ENCODE measurements at regions not wholly inside any gene's neighbourhood (a gene's known extent, or its start where the extent isn't known, plus 50 kb on each side); places are given as distances from the start of the nearest gene placed in this dataset.

DNA sequence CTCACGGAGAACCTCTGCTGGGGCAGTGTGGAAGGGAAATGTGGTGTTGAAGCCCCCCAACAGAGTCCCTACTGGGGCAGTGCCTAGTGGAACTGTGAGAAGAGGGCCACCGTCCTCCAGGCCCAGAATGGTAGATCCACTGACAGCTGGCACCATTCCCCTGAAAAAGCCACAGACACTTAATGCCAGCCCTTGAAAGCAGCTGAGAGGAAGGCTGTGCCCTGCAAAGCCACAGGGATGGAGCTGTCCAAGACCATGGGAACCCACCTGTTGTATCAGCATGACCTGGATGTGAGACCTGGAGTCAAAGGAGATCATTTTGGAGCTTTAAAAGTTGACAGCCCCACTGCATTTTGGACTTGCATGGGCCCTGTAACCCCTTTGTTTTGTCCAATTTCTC lies 363.5 kb upstream of the PRICKLE1 start:
- H3K27me3 Mint-ChIP-seq (ENCODE audit: unreplicated experiment): peaks cover 4% of the 10 kb centered on the region
- H3K4me1 Mint-ChIP-seq (ENCODE audit: unreplicated experiment): no peaks in the 10 kb centered on the region
- H3K27ac Mint-ChIP-seq (ENCODE audit: unreplicated experiment): no peak overlapping the region
- no peak overlapping the region for H3K4me3 Mint-ChIP-seq (ENCODE audit: unreplicated experiment)
- no peaks in the 10 kb centered on the region for H3K9me3 Mint-ChIP-seq (ENCODE audit: unreplicated experiment)
- DNase-seq (ENCODE audit: low spot score): no peak
- TF ChIP-seq, protein P1, sequence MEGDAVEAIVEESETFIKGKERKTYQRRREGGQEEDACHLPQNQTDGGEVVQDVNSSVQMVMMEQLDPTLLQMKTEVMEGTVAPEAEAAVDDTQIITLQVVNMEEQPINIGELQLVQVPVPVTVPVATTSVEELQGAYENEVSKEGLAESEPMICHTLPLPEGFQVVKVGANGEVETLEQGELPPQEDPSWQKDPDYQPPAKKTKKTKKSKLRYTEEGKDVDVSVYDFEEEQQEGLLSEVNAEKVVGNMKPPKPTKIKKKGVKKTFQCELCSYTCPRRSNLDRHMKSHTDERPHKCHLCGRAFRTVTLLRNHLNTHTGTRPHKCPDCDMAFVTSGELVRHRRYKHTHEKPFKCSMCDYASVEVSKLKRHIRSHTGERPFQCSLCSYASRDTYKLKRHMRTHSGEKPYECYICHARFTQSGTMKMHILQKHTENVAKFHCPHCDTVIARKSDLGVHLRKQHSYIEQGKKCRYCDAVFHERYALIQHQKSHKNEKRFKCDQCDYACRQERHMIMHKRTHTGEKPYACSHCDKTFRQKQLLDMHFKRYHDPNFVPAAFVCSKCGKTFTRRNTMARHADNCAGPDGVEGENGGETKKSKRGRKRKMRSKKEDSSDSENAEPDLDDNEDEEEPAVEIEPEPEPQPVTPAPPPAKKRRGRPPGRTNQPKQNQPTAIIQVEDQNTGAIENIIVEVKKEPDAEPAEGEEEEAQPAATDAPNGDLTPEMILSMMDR (IDR thresholded peaks at IDR 0.05; ENCODE audit: unreplicated experiment): no peak
- no peaks in the 10 kb centered on the region for H3K36me3 Mint-ChIP-seq (ENCODE audit: low read depth, unreplicated experiment)

DNA sequence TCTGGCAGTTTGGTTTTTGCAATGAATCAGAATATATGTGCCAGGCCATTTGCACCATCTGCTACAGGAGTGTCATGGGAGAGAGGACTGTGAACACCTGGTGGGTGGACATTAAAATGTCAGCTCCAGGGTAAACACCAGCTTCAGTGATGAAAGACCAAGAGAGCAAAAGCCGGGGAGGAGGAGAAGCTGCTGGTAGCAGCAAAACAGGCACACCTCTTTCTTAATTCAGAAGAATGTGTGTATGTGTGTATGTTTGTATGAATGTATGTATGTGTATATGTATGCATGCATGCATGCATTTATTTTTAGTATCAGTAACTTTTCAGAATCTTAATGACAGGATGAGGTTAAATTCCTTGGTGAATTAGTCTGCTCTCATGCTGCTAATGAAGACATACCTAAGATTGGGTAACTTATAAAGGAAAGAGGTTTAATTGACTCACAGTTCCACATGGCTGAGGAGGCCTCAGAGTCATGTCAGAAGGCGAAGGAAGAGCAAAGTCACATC lies 357.4 kb upstream of the PRICKLE1 start:
- peaks cover 3% of the 10 kb centered on the region for H3K27me3 Mint-ChIP-seq (ENCODE audit: unreplicated experiment)
- H3K36me3 Mint-ChIP-seq (ENCODE audit: low read depth, unreplicated experiment): no peaks in the 10 kb centered on the region
- H3K9me3 Mint-ChIP-seq (ENCODE audit: unreplicated experiment): no peaks in the 10 kb centered on the region
- H3K27ac Mint-ChIP-seq (ENCODE audit: unreplicated experiment): no peak overlapping the region
- H3K4me3 Mint-ChIP-seq (ENCODE audit: unreplicated experiment): no peak overlapping the region
- DNase-seq (ENCODE audit: low spot score): no peak
- TF ChIP-seq, protein P1 (IDR thresholded peaks at IDR 0.05; ENCODE audit: unreplicated experiment): no peak
- H3K4me1 Mint-ChIP-seq (ENCODE audit: unreplicated experiment): no peaks in the 10 kb centered on the region

DNA sequence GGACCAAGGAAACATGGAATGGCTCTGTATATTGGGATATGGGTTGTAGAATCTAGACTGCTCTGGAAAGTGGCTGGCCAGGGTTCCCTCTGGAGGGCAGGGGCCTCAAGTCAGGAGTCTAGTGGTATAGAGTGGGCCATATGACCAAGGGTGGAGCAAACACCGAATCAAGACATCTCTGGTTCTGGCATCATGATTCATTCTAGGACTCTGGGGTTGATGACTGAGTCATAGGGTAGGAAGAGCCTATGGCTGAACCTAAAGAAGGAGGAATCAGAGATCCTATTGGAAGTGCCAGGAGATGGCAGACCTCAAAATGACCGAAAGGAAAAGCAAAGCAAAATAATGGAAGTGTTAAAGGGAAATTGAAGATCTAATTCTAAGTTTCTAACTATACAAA lies 356.4 kb upstream of the PRICKLE1 start:
- H3K27ac Mint-ChIP-seq (ENCODE audit: unreplicated experiment): no peak overlapping the region
- TF ChIP-seq, protein P1 (IDR thresholded peaks at IDR 0.05; ENCODE audit: unreplicated experiment): no peak
- no peaks in the 10 kb centered on the region for H3K27me3 Mint-ChIP-seq (ENCODE audit: unreplicated experiment)
- no peaks in the 10 kb centered on the region for H3K9me3 Mint-ChIP-seq (ENCODE audit: unreplicated experiment)
- no peak overlapping the region for H3K4me3 Mint-ChIP-seq (ENCODE audit: unreplicated experiment)
- H3K36me3 Mint-ChIP-seq (ENCODE audit: low read depth, unreplicated experiment): no peaks in the 10 kb centered on the region
- no peak for DNase-seq (ENCODE audit: low spot score)
- no peaks in the 10 kb centered on the region for H3K4me1 Mint-ChIP-seq (ENCODE audit: unreplicated experiment)

DNA sequence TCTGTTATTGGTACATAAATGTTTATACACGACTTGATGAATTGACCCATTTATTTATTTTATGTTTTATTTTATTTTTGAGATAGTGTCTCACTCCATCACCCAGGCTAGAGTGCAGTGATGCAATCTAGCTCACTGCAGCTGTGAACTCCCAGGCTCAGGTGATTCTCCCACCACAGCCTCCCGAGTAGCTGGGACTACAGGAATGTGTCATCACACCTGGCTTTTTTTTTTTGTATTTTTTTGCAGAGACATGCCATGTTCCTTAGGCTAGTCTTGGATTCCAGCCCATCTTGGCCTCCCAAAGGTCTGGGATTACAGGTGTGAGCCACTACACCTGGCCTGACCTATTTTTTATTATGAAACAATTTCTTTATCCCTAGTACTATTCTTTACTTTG lies 355.0 kb upstream of the PRICKLE1 start:
- TF ChIP-seq, protein P1 (IDR thresholded peaks at IDR 0.05; ENCODE audit: unreplicated experiment): no peak

DNA sequence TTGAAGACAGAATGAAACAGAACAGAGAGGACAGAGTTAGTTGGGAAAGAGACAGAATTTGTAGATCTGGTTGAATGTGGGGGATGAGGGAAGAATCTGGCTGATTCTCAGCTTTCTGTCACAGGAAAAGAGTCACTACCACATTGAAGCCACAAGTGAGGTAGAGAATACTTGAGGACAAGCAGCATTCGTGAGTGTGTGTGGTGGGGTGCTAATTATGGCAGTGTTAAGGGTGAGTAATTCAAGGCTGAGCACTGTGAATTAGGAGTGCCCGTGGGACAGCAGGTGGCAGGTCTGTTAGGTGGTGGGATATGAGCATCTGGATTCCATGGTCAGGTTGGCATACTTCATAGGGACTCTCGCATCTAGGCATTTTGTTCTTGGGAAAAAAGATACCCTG lies 347.4 kb upstream of the PRICKLE1 start:
- Mint-ChIP-seq H3K27me3 (ENCODE audit: unreplicated experiment) (no peaks in the 10 kb centered on the region), H3K9me3 (ENCODE audit: unreplicated experiment) (no peaks in the 10 kb centered on the region), H3K4me1 (ENCODE audit: unreplicated experiment) (no peaks in the 10 kb centered on the region), H3K27ac (ENCODE audit: unreplicated experiment) (no peak overlapping the region), H3K36me3 (ENCODE audit: low read depth, unreplicated experiment) (no peaks in the 10 kb centered on the region), H3K4me3 (ENCODE audit: unreplicated experiment) (no peak overlapping the region)
- DNase-seq (ENCODE audit: low spot score): no peak
- TF ChIP-seq, protein P1 (IDR thresholded peaks at IDR 0.05; ENCODE audit: unreplicated experiment): no peak

More for the DNA sequence above, 355.0 kb upstream of the PRICKLE1 start:
- H3K27ac Mint-ChIP-seq (ENCODE audit: unreplicated experiment): no peak overlapping the region
- DNase-seq (ENCODE audit: low spot score): no peak
- no peaks in the 10 kb centered on the region for H3K9me3 Mint-ChIP-seq (ENCODE audit: unreplicated experiment)
- H3K4me3 Mint-ChIP-seq (ENCODE audit: unreplicated experiment): no peak overlapping the region
- H3K4me1 Mint-ChIP-seq (ENCODE audit: unreplicated experiment): no peaks in the 10 kb centered on the region
- H3K27me3 Mint-ChIP-seq (ENCODE audit: unreplicated experiment): no peaks in the 10 kb centered on the region
- H3K36me3 Mint-ChIP-seq (ENCODE audit: low read depth, unreplicated experiment): no peaks in the 10 kb centered on the region

Data from endothelial cell (in vitro differentiated cells).